Keratinocyte (primary cell): ENCODE measurements at regions not wholly inside any gene's neighbourhood (a gene's known extent, or its start where the extent isn't known, plus 50 kb on each side); places are given as distances from the start of the nearest gene placed in this dataset.

ENCODE experiments used
- EZH2 ChIP-seq: IDR thresholded peaks from one replicate; pipeline ENCODE4 v1.6.1; 2012; ENCODE audit warnings: inconsistent platforms, mild to moderate bottlenecking, low read length, moderate library complexity
- TF ChIP-seq, protein P1 (sequence below), 3 experiments: IDR thresholded peaks in 1 of 3; conservative IDR thresholded peaks in 1 of 3; optimal IDR thresholded peaks in 1 of 3; 2 replicates in 2 of 3; 3 replicates in 1 of 3; pipeline versions ENCODE3 to v1.5.1; 2011; ENCODE audit warnings: low read length in 3 of 3, mild to moderate bottlenecking in 3 of 3, moderate library complexity in 2 of 3, control low read depth in 1 of 3, inconsistent platforms in 1 of 3; ENCODE audit not compliant: insufficient read depth in 2 of 3; ENCODE audit errors: extremely low read depth in 1 of 3

DNA sequence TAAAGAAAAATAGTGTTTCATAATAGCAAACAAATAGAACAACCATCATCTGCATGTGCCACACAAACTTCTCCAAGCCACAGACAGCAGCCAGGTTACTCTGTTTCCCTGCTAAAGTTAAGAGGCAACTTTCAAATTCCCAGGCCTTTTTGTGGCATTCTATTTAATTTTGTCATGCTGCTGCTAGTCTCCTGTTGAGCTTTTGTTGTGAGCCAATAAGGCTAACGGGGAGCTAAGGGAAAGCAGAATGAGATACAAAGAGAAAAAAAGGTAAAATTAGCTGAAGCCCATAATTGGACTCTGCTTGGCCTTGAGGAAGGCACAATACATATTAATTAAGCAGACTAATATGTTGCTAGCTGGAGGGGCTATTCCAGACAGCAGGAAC lies 74.7 kb upstream of the GNAO1 start:
- TF ChIP-seq, protein P1, sequence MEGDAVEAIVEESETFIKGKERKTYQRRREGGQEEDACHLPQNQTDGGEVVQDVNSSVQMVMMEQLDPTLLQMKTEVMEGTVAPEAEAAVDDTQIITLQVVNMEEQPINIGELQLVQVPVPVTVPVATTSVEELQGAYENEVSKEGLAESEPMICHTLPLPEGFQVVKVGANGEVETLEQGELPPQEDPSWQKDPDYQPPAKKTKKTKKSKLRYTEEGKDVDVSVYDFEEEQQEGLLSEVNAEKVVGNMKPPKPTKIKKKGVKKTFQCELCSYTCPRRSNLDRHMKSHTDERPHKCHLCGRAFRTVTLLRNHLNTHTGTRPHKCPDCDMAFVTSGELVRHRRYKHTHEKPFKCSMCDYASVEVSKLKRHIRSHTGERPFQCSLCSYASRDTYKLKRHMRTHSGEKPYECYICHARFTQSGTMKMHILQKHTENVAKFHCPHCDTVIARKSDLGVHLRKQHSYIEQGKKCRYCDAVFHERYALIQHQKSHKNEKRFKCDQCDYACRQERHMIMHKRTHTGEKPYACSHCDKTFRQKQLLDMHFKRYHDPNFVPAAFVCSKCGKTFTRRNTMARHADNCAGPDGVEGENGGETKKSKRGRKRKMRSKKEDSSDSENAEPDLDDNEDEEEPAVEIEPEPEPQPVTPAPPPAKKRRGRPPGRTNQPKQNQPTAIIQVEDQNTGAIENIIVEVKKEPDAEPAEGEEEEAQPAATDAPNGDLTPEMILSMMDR (optimal IDR thresholded peaks at IDR 0.05 in 1 of 3, IDR thresholded peaks at IDR 0.05 in 1 of 3, conservative IDR thresholded peaks at IDR 0.05 in 1 of 3; ENCODE audit: extremely low read depth in 1 of 3, insufficient read depth in 2 of 3, low read length in 3 of 3): no peak
- TF ChIP-seq EZH2: no peak
